Nephron (organoid): ENCODE measurements at regions not wholly inside any gene's neighbourhood (a gene's known extent, or its start where the extent isn't known, plus 50 kb on each side); places are given as distances from the start of the nearest gene placed in this dataset.

Experiments used
- H3K27ac Mint-ChIP-seq, 3 experiments: 2 replicates each; pipeline ENCODE4 v1.8.0; 2020; ENCODE audit warnings: mixed read lengths in 3 of 3, mild to moderate bottlenecking in 2 of 3, moderate library complexity in 1 of 3
- H3K27me3 Mint-ChIP-seq: 2 replicates; pipeline ENCODE4 v1.8.0; 2021; ENCODE audit warnings: low read depth, mild to moderate bottlenecking, moderate library complexity, mixed read lengths
- H3K36me3 Mint-ChIP-seq: 2 replicates; pipeline ENCODE4 v1.8.0; 2020; ENCODE audit warnings: low read depth, mixed read lengths
- H3K4me1 Mint-ChIP-seq: 2 replicates; pipeline ENCODE4 v1.8.0; 2020; ENCODE audit warnings: mixed read lengths
- H3K4me3 Mint-ChIP-seq, 3 experiments: 2 replicates each; pipeline ENCODE4 v1.8.0; 2020; ENCODE audit warnings: mild to moderate bottlenecking in 3 of 3, mixed read lengths in 3 of 3, moderate library complexity in 2 of 3
- H3K9me3 Mint-ChIP-seq: 2 replicates; pipeline ENCODE4 v1.8.0; 2020; ENCODE audit warnings: mixed read lengths
- CTCF ChIP-seq, 3 experiments: fragments of 200-600 bp; sonication (generic); IDR thresholded peaks; one replicate each; pipeline ENCODE4 v1.5.0; 2021; ENCODE audit warnings: antibody characterized with exemption in 3 of 3; ENCODE audit not compliant: unreplicated experiment in 3 of 3

- Mint-ChIP-seq H3K36me3 (no peaks in the 10 kb centered on the region), H3K4me3 (no peak overlapping the region), H3K27me3 (no peaks in the 10 kb centered on the region), H3K4me1 (no peaks in the 10 kb centered on the region), H3K27ac (no peak overlapping the region), H3K9me3 (peaks cover 4% of the 10 kb centered on the region)
- TF ChIP-seq CTCF (IDR thresholded peaks at IDR 0.05; ENCODE audit: unreplicated experiment in 3 of 3): no peak
Observed at GRCh38 chr13:59086147-59086546, 1077.6 kb downstream of the DIAPH3 start.

GRCh38 chr13:59088716-59089115, 1075.0 kb downstream of the DIAPH3 start:
- Mint-ChIP-seq H3K4me1 (no peaks in the 10 kb centered on the region), H3K9me3 (peaks cover 4% of the 10 kb centered on the region), H3K27me3 (no peaks in the 10 kb centered on the region), H3K4me3 (no peak overlapping the region), H3K27ac (peak overlapping the region in 1 of 3 experiments; percentile 32), H3K36me3 (no peaks in the 10 kb centered on the region)
- no peak for TF ChIP-seq CTCF (IDR thresholded peaks at IDR 0.05; ENCODE audit: unreplicated experiment in 3 of 3)

GRCh38 chr13:59094181-59094580, 1069.5 kb downstream of the DIAPH3 start:
- Mint-ChIP-seq H3K9me3 (no peaks in the 10 kb centered on the region), H3K4me3 (no peak overlapping the region), H3K27me3 (no peaks in the 10 kb centered on the region), H3K27ac (peak overlapping the region in 1 of 3 experiments; percentile 60), H3K4me1 (peaks cover 3% of the 10 kb centered on the region), H3K36me3 (no peaks in the 10 kb centered on the region)
- TF ChIP-seq CTCF (IDR thresholded peaks at IDR 0.05; ENCODE audit: unreplicated experiment in 3 of 3): no peak

- peak overlapping the region; percentile 78 to 91 (median 79) for H3K27ac Mint-ChIP-seq
- no peak overlapping the region for H3K4me3 Mint-ChIP-seq
- no peaks in the 10 kb centered on the region for H3K9me3 Mint-ChIP-seq
- H3K36me3 Mint-ChIP-seq: no peaks in the 10 kb centered on the region
- no peak for TF ChIP-seq CTCF (IDR thresholded peaks at IDR 0.05; ENCODE audit: unreplicated experiment in 3 of 3)
- H3K27me3 Mint-ChIP-seq: no peaks in the 10 kb centered on the region
- peaks cover 30% of the 10 kb centered on the region for H3K4me1 Mint-ChIP-seq
Observed at GRCh38 chr13:59099182-59099974, 1064.3 kb downstream of the DIAPH3 start.

GRCh38 chr13:59103004-59103768, 1060.5 kb downstream of the DIAPH3 start:
- peak overlapping the region; percentile 31 to 79 (median 63) for H3K27ac Mint-ChIP-seq
- H3K36me3 Mint-ChIP-seq: no peaks in the 10 kb centered on the region
- no peak for TF ChIP-seq CTCF (IDR thresholded peaks at IDR 0.05; ENCODE audit: unreplicated experiment in 3 of 3)
- H3K9me3 Mint-ChIP-seq: peaks cover 4% of the 10 kb centered on the region
- H3K27me3 Mint-ChIP-seq: no peaks in the 10 kb centered on the region
- H3K4me1 Mint-ChIP-seq: peaks cover 30% of the 10 kb centered on the region
- no peak overlapping the region for H3K4me3 Mint-ChIP-seq
